Activated naive CD4-positive, alpha-beta T cell treated with anti-CD3 and anti-CD28 coated beads, Interleukin-2, amount 50 U/mL, for 72 hours (primary cell): ENCODE measurements at regions not wholly inside any gene's neighbourhood (a gene's known extent, or its start where the extent isn't known, plus 50 kb on each side); places are given as distances from the start of the nearest gene placed in this dataset.

Experiments
- ATAC-seq, 2 donors: fragments of 150-1000 bp; cut with Tn5 transposase; 2 replicates each; pipeline ENCODE4 v1.10.0; 2021; ENCODE audit warnings: mild to moderate bottlenecking in 2 of 2, moderate library complexity in 2 of 2
- DNase-seq, 2 donors: peaks; one replicate each; pipeline ENCODE4 v3.0.0; 2021 to 2022; ENCODE audit warnings: low spot score in 2 of 2
- H3K27ac Mint-ChIP-seq, 2 donors: one replicate each; pipeline ENCODE4 v1.8.0; 2022; ENCODE audit warnings: mild to moderate bottlenecking in 2 of 2, mixed read lengths in 2 of 2
- H3K36me3 Mint-ChIP-seq, 2 donors: one replicate each; pipeline ENCODE4 v1.8.0; 2022; ENCODE audit warnings: mixed read lengths in 2 of 2
- H3K9me3 Mint-ChIP-seq, 2 donors: one replicate each; pipeline ENCODE4 v1.8.0; 2022; ENCODE audit warnings: mixed read lengths in 2 of 2

- Mint-ChIP-seq H3K36me3 (no peaks in the 10 kb centered on the region), H3K9me3 (peaks cover 5 to 9% of the 10 kb centered on the region in 2 donors), H3K27ac (no peak overlapping the region)
- ATAC-seq (peak in 1 of 2 donors; percentile 43), DNase-seq (no peak)
Observed at GRCh38 chr18:72160510-72161445, 383.4 kb downstream of the CBLN2 start.

- DNase-seq = no peak
- Mint-ChIP-seq H3K36me3 (no peaks in the 10 kb centered on the region), H3K9me3 (peaks cover 10 to 21% of the 10 kb centered on the region in 2 donors), H3K27ac (no peak overlapping the region)
- no peak for ATAC-seq
Observed at GRCh38 chr18:72155327-72155726, 388.8 kb downstream of the CBLN2 start.

- Mint-ChIP-seq H3K27ac (no peak overlapping the region), H3K36me3 (no peaks in the 10 kb centered on the region), H3K9me3 (peaks cover 10 to 21% of the 10 kb centered on the region in 2 donors)
- ATAC-seq = no peak
- no peak for DNase-seq
Observed at GRCh38 chr18:72154926-72155325, 389.2 kb downstream of the CBLN2 start.

GRCh38 chr18:72152935-72153334 lies 391.2 kb downstream of the CBLN2 start:
- DNase-seq (no peak), ATAC-seq (no peak)
- Mint-ChIP-seq H3K9me3 (peaks cover 10 to 21% of the 10 kb centered on the region in 2 donors), H3K27ac (no peak overlapping the region), H3K36me3 (no peaks in the 10 kb centered on the region)

GRCh38 chr18:72147830-72148229 lies 396.3 kb downstream of the CBLN2 start:
- Mint-ChIP-seq H3K27ac (no peak overlapping the region), H3K36me3 (no peaks in the 10 kb centered on the region), H3K9me3 (peaks cover 0 to 2% of the 10 kb centered on the region in 2 donors)
- DNase-seq (no peak), ATAC-seq (no peak)

GRCh38 chr18:72140007-72140406 lies 404.1 kb downstream of the CBLN2 start:
- Mint-ChIP-seq H3K9me3 (peaks cover 6 to 14% of the 10 kb centered on the region in 2 donors), H3K27ac (no peak overlapping the region), H3K36me3 (no peaks in the 10 kb centered on the region)
- ATAC-seq (no peak), DNase-seq (no peak)

- no peak for ATAC-seq
- no peak overlapping the region for H3K27ac Mint-ChIP-seq
Observed at GRCh38 chr18:72128649-72129048, 415.5 kb downstream of the CBLN2 start.

GRCh38 chr18:72122103-72122502 lies 422.0 kb downstream of the CBLN2 start:
- Mint-ChIP-seq H3K27ac (no peak overlapping the region), H3K36me3 (no peaks in the 10 kb centered on the region), H3K9me3 (peaks cover 0 to 7% of the 10 kb centered on the region in 2 donors)
- ATAC-seq = no peak
- DNase-seq = no peak

More at GRCh38 chr18:72128649-72129048, 415.5 kb downstream of the CBLN2 start:
- no peak for DNase-seq
- H3K9me3 Mint-ChIP-seq = peaks cover 0 to 3% of the 10 kb centered on the region in 2 donors
- H3K36me3 Mint-ChIP-seq = no peaks in the 10 kb centered on the region

GRCh38 chr18:72119082-72119481 lies 425.1 kb downstream of the CBLN2 start:
- H3K27ac Mint-ChIP-seq = no peak overlapping the region
- DNase-seq (no peak), ATAC-seq (no peak)
- no peaks in the 10 kb centered on the region for H3K36me3 Mint-ChIP-seq
- H3K9me3 Mint-ChIP-seq = peaks cover 0 to 11% of the 10 kb centered on the region in 2 donors

- Mint-ChIP-seq H3K9me3 (peaks cover 4 to 16% of the 10 kb centered on the region in 2 donors), H3K36me3 (no peaks in the 10 kb centered on the region), H3K27ac (no peak overlapping the region)
- DNase-seq = no peak
- ATAC-seq = no peak
Observed at GRCh38 chr18:72114801-72115594, 429.1 kb downstream of the CBLN2 start.

GRCh38 chr18:72107647-72108383 lies 436.3 kb downstream of the CBLN2 start:
- H3K9me3 Mint-ChIP-seq = peaks cover 13 to 17% of the 10 kb centered on the region in 2 donors
- no peaks in the 10 kb centered on the region for H3K36me3 Mint-ChIP-seq
- ATAC-seq (no peak), DNase-seq (no peak)
- no peak overlapping the region for H3K27ac Mint-ChIP-seq

- Mint-ChIP-seq H3K27ac (no peak overlapping the region), H3K9me3 (peaks cover 9 to 12% of the 10 kb centered on the region in 2 donors), H3K36me3 (no peaks in the 10 kb centered on the region)
- ATAC-seq = no peak
- no peak for DNase-seq
Observed at GRCh38 chr18:72104851-72105250, 439.3 kb downstream of the CBLN2 start.

- Mint-ChIP-seq H3K36me3 (peaks cover 0 to 4% of the 10 kb centered on the region in 2 donors), H3K27ac (no peak overlapping the region), H3K9me3 (peaks cover 3 to 10% of the 10 kb centered on the region in 2 donors)
- DNase-seq (no peak), ATAC-seq (no peak)
Observed at GRCh38 chr18:72102412-72102811, 441.7 kb downstream of the CBLN2 start.

GRCh38 chr18:72100465-72101004 lies 443.6 kb downstream of the CBLN2 start:
- peaks cover 0 to 6% of the 10 kb centered on the region in 2 donors for H3K9me3 Mint-ChIP-seq
- H3K36me3 Mint-ChIP-seq = peaks cover 0 to 4% of the 10 kb centered on the region in 2 donors
- H3K27ac Mint-ChIP-seq = no peak overlapping the region
- DNase-seq = no peak
- no peak for ATAC-seq

GRCh38 chr18:72091369-72091768 lies 452.8 kb downstream of the CBLN2 start:
- no peak overlapping the region for H3K27ac Mint-ChIP-seq
- no peaks in the 10 kb centered on the region for H3K9me3 Mint-ChIP-seq
- no peaks in the 10 kb centered on the region for H3K36me3 Mint-ChIP-seq
- DNase-seq = no peak
- no peak for ATAC-seq

- ATAC-seq = no peak
- H3K9me3 Mint-ChIP-seq = no peaks in the 10 kb centered on the region
Observed at GRCh38 chr18:72089432-72089831, 454.7 kb downstream of the CBLN2 start.

More at GRCh38 chr18:72089432-72089831, 454.7 kb downstream of the CBLN2 start:
- no peaks in the 10 kb centered on the region for H3K36me3 Mint-ChIP-seq
- no peak for DNase-seq
- no peak overlapping the region for H3K27ac Mint-ChIP-seq
